GOT3 (cell line): ENCODE measurements at regions not wholly inside any gene's neighbourhood (a gene's known extent, or its start where the extent isn't known, plus 50 kb on each side); places are given as distances from the start of the nearest gene placed in this dataset.
"Not testable (repeated sequence)": the region's sequence is repeated elsewhere in the genome, so short reads cannot be mapped to it uniquely, and the experiment has no call there.

ENCODE experiments used
- DNase-seq: peaks from one replicate; lab custom pipeline; 2025; ENCODE audit warnings: mixed read lengths; lab: John Stamatoyannopoulos, UW

GRCh38 chr1:147103416-147104155 lies 68.7 kb downstream of the PRKAB2 start:
- not testable (repeated sequence) for DNase-seq

GRCh38 chr1:147099192-147099591 lies 73.1 kb downstream of the PRKAB2 start:
- DNase-seq = no peak

GRCh38 chr1:147098338-147098973 lies 73.8 kb downstream of the PRKAB2 start:
- DNase-seq = not testable (repeated sequence)

GRCh38 chr1:147095691-147096090 lies 76.6 kb downstream of the PRKAB2 start:
- no peak for DNase-seq

GRCh38 chr1:147091801-147092200 lies 80.5 kb downstream of the PRKAB2 start:
- no peak for DNase-seq

- DNase-seq = no peak
Observed at GRCh38 chr1:147089457-147089856, 82.8 kb downstream of the PRKAB2 start.

- DNase-seq = no peak
Observed at GRCh38 chr1:147086129-147086528, 86.1 kb downstream of the PRKAB2 start.

GRCh38 chr1:147084273-147085096 lies 87.8 kb downstream of the PRKAB2 start:
- DNase-seq = peak; percentile 30

GRCh38 chr1:147083919-147084272 lies 88.4 kb downstream of the PRKAB2 start:
- no peak for DNase-seq

- DNase-seq = no peak
Observed at GRCh38 chr1:147080671-147081394, 91.4 kb downstream of the PRKAB2 start.

GRCh38 chr1:147080006-147080661 lies 92.1 kb downstream of the PRKAB2 start:
- no peak for DNase-seq

- DNase-seq = no peak
Observed at GRCh38 chr1:147079400-147080005, 92.8 kb downstream of the PRKAB2 start.

GRCh38 chr1:147078606-147079399 lies 93.5 kb downstream of the PRKAB2 start:
- DNase-seq = no peak

GRCh38 chr1:147077936-147078605 lies 94.2 kb downstream of the PRKAB2 start:
- DNase-seq = no peak

- DNase-seq = no peak
Observed at GRCh38 chr1:147077523-147077922, 94.7 kb downstream of the PRKAB2 start.

- DNase-seq = no peak
Observed at GRCh38 chr1:147077081-147077480, 95.2 kb downstream of the PRKAB2 start.

GRCh38 chr1:147076442-147076841 lies 95.8 kb downstream of the PRKAB2 start:
- DNase-seq = no peak

- no peak for DNase-seq
Observed at GRCh38 chr1:147072482-147073432, 99.5 kb downstream of the PRKAB2 start.

- no peak for DNase-seq
Observed at GRCh38 chr1:147071142-147071541, 101.1 kb downstream of the PRKAB2 start.
